A549 (cell line): ENCODE measurements at regions not wholly inside any gene's neighbourhood (a gene's known extent, or its start where the extent isn't known, plus 50 kb on each side); places are given as distances from the start of the nearest gene placed in this dataset.
A peak's percentile ranks its signal among the peaks of the same experiment; 100 is the strongest.

Experiments
- ATAC-seq, 2 experiments: fragments of 200-7000 bp in 1 of 2; fragments of >200 bp in 1 of 2; cut with Nextera tagmentation in 1 of 2; cut with Tn5 transposase in 1 of 2; 3 replicates each; pipeline versions ENCODE4 v1.8.0 to v1.9.1; 2018 to 2020; ENCODE audit warnings: mild to moderate bottlenecking in 1 of 2, moderate library complexity in 1 of 2
- CTCF ChIA-PET: fragments of 300-600 bp; sonication (Branson Sonifier 250); formaldehyde crosslinking; extraction: SDS; loops from one replicate; lab custom pipeline; 2021; ENCODE audit warnings: antibody characterized with exemption, inconsistent platforms; lab: Yijun Ruan, JAX
- POLR2A ChIA-PET: fragments of 350-600 bp; formaldehyde crosslinking; extraction: SDS; loops from one replicate; lab custom pipeline; 2021; ENCODE audit warnings: antibody characterized with exemption, inconsistent platforms; lab: Yijun Ruan, JAX
- DNase-seq, 2 experiments: peaks; one replicate each; pipeline versions ENCODE4 v3.0.0 to v3.0.0-alpha.2; 2011 to 2016; ENCODE audit warnings: low read depth in 1 of 2, low spot score in 1 of 2
- FAIRE-seq: peaks from 2 replicates; lab custom pipeline; 2011; peaks lifted over from hg19 to GRCh38; lab: Jason Lieb, UNC
- H3K27ac ChIP-seq, 2 experiments: fragments of >200 bp; sonication (Bioruptor Twin); formaldehyde crosslinking; 3 replicates each; pipeline ENCODE4 v1.5.1; 2016 to 2017
- H3K4me1 ChIP-seq: fragments of >200 bp; sonication (Bioruptor Twin); formaldehyde crosslinking; 3 replicates; pipeline ENCODE4 v1.6.1; 2016
- H3K4me2 ChIP-seq: fragments of >200 bp; sonication (Bioruptor Twin); formaldehyde crosslinking; 3 replicates; pipeline ENCODE4 v1.6.1; 2016
- H3K4me3 ChIP-seq: fragments of >200 bp; sonication (Bioruptor Twin); formaldehyde crosslinking; 3 replicates; pipeline ENCODE4 v1.5.1; 2016
- H3K9me3 ChIP-seq: fragments of >200 bp; sonication (Bioruptor Twin); formaldehyde crosslinking; 3 replicates; pipeline ENCODE4 v1.6.1; 2016
- BCL3 ChIP-seq: fragments of >200 bp; sonication (Bioruptor Twin); formaldehyde crosslinking; IDR thresholded peaks from 3 replicates; pipeline ENCODE4 v1.6.1; 2016
- BHLHE40 ChIP-seq: IDR thresholded peaks from 2 replicates; pipeline ENCODE4 v1.6.1; 2012; ENCODE audit warnings: low read depth, low read length, inconsistent platforms
- CEBPB ChIP-seq, 2 experiments: fragments of >200 bp in 1 of 2; sonication (Bioruptor Twin) in 1 of 2; formaldehyde crosslinking in 1 of 2; IDR thresholded peaks; 2 replicates each; pipeline ENCODE4 v1.6.1; 2012 to 2016
- CHD4 ChIP-seq: fragments of 200-600 bp; sonication (generic); IDR thresholded peaks from 2 replicates; pipeline ENCODE4 v1.6.1; 2016; ENCODE audit warnings: antibody characterized with exemption, mild to moderate bottlenecking, borderline replicate concordance
- E2F6 ChIP-seq: IDR thresholded peaks from 2 replicates; pipeline ENCODE4 v1.6.1; 2012; ENCODE audit warnings: low read depth, borderline replicate concordance
- EHF ChIP-seq: fragments of 250-450 bp; sonication (Bioruptor Pico); IDR thresholded peaks from 2 replicates; pipeline ENCODE4 v1.5.0; 2020; ENCODE audit warnings: mild to moderate bottlenecking
- ESRRA ChIP-seq: fragments of 150-350 bp; IDR thresholded peaks from 2 replicates; pipeline ENCODE4 v1.6.1; 2014; ENCODE audit warnings: mild to moderate bottlenecking, low read length, borderline replicate concordance
- FOSL2 ChIP-seq, 2 experiments: fragments of 450-650 bp in 1 of 2; fragments of >200 bp in 1 of 2; sonication (Bioruptor Twin) in 1 of 2; formaldehyde crosslinking; IDR thresholded peaks; 2 replicates each; pipeline versions ENCODE4 v1.5.0 to v1.6.1; 2016 to 2020; ENCODE audit warnings: mild to moderate bottlenecking in 1 of 2, moderate library complexity in 1 of 2
- FOXS1 ChIP-seq: fragments of 250-450 bp; sonication (Bioruptor Pico); IDR thresholded peaks from 2 replicates; pipeline ENCODE4 v1.5.0; 2020; ENCODE audit warnings: mild to moderate bottlenecking, moderate library complexity
- HEYL ChIP-seq: fragments of 250-450 bp; sonication (Bioruptor Pico); IDR thresholded peaks from 2 replicates; pipeline ENCODE4 v1.8.0; 2021; ENCODE audit warnings: mild to moderate bottlenecking, moderate library complexity
- HOXB5 ChIP-seq: fragments of 250-450 bp; sonication (Bioruptor Pico); IDR thresholded peaks from 2 replicates; pipeline ENCODE4 v1.5.0; 2020; ENCODE audit warnings: mild to moderate bottlenecking, moderate library complexity
- KDM1A ChIP-seq: fragments of 200-600 bp; sonication (generic); IDR thresholded peaks from 2 replicates; pipeline ENCODE4 v1.6.1; 2016; ENCODE audit warnings: low read depth, mild to moderate bottlenecking
- MAFK ChIP-seq: fragments of 450-650 bp; IDR thresholded peaks from 2 replicates; pipeline ENCODE4 v1.6.1; 2014; ENCODE audit not compliant: partially characterized antibody
- MAX ChIP-seq: IDR thresholded peaks from 2 replicates; pipeline ENCODE4 v1.6.1; 2012
- NPAS2 ChIP-seq: fragments of 250-450 bp; sonication (Bioruptor Pico); IDR thresholded peaks from 2 replicates; pipeline ENCODE4 v1.8.0; 2022; ENCODE audit warnings: mild to moderate bottlenecking, moderate library complexity, borderline replicate concordance
- NR3C1 ChIP-seq: fragments of >200 bp; sonication (Bioruptor Twin); formaldehyde crosslinking; IDR thresholded peaks from 3 replicates; pipeline ENCODE4 v1.6.1; 2017
- RARB ChIP-seq: fragments of 250-450 bp; sonication (Bioruptor Pico); IDR thresholded peaks from 2 replicates; pipeline ENCODE4 v1.8.0; 2021; ENCODE audit warnings: mild to moderate bottlenecking, moderate library complexity
- RCOR1 ChIP-seq: fragments of 150-350 bp; IDR thresholded peaks from 2 replicates; pipeline ENCODE4 v1.6.1; 2014; ENCODE audit warnings: antibody characterized with exemption, low read length, low read depth
- RFX5 ChIP-seq: fragments of 450-650 bp; IDR thresholded peaks from 2 replicates; pipeline ENCODE4 v1.7.1; 2014; ENCODE audit warnings: antibody characterized with exemption, mild to moderate bottlenecking, moderate library complexity
- RNF2 ChIP-seq: fragments of 200-600 bp; sonication (generic); IDR thresholded peaks from 2 replicates; pipeline ENCODE4 v1.6.1; 2016; ENCODE audit warnings: low read depth, mild to moderate bottlenecking, antibody characterized with exemption, moderate library complexity, borderline replicate concordance
- SMC3 ChIP-seq: fragments of >200 bp; sonication (Bioruptor Twin); formaldehyde crosslinking; IDR thresholded peaks from 3 replicates; pipeline ENCODE4 v1.6.1; 2018; ENCODE audit warnings: inconsistent platforms
- SREBF2 ChIP-seq: fragments of 450-650 bp; IDR thresholded peaks from 2 replicates; pipeline ENCODE4 v1.6.1; 2014; ENCODE audit warnings: mild to moderate bottlenecking, moderate library complexity
- WGBS: methylation state at CpG from one replicate; pipeline ENCODE4 v1.1.6; 2017; ENCODE audit errors: missing lambda C conversion rate; 5-methylcytosine and 5-hydroxymethylcytosine counted together
- TF ChIP-seq, protein P1 (sequence below): fragments of 150-350 bp; IDR thresholded peaks from 2 replicates; pipeline ENCODE4 v1.6.1; 2014; ENCODE audit warnings: low read depth, mild to moderate bottlenecking, low read length
- TF ChIP-seq, protein P2 (sequence below): fragments of 250-450 bp; sonication (Bioruptor Pico); IDR thresholded peaks from 2 replicates; pipeline ENCODE4 v1.5.0; 2020; ENCODE audit warnings: low read depth, mild to moderate bottlenecking, moderate library complexity

GRCh38 chr17:37838276-37838675 is 85.9 kb upstream of the TBC1D3K start (continued):
- TF ChIP-seq, protein P1, sequence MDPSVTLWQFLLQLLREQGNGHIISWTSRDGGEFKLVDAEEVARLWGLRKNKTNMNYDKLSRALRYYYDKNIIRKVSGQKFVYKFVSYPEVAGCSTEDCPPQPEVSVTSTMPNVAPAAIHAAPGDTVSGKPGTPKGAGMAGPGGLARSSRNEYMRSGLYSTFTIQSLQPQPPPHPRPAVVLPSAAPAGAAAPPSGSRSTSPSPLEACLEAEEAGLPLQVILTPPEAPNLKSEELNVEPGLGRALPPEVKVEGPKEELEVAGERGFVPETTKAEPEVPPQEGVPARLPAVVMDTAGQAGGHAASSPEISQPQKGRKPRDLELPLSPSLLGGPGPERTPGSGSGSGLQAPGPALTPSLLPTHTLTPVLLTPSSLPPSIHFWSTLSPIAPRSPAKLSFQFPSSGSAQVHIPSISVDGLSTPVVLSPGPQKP, result no peak
- TF ChIP-seq, protein P2, sequence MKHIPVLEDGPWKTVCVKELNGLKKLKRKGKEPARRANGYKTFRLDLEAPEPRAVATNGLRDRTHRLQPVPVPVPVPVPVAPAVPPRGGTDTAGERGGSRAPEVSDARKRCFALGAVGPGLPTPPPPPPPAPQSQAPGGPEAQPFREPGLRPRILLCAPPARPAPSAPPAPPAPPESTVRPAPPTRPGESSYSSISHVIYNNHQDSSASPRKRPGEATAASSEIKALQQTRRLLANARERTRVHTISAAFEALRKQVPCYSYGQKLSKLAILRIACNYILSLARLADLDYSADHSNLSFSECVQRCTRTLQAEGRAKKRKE (CRISPR knock-in tag), result no peak
- TF ChIP-seq SMC3 (no peak), NPAS2 (CRISPR knock-in tag) (no peak)
- TF ChIP-seq, all 56 proteins: peak for 0

GRCh38 chr17:37836593-37836992 is 87.6 kb upstream of the TBC1D3K start:
- 95% methylated on average over 2 of the region's 2 CpGs for WGBS
- no peak overlapping the region for H3K4me2 ChIP-seq
- ATAC-seq (no peak), FAIRE-seq (no peak), DNase-seq (no peak)
- POLR2A ChIA-PET, result no interaction called here
- TF ChIP-seq MAFK (peak; percentile 55), SREBF2 (no peak), HEYL (CRISPR knock-in tag) (no peak), EHF (CRISPR knock-in tag) (no peak), SMC3 (no peak), RFX5 (no peak)
- CTCF ChIA-PET, result interaction anchor here (0.6 to 3.6 kb wide), 7 partner anchors 8 to 413 kb away, joined by 3 to 12 read pairs (median 5); partner anchors contain the start of gene HNF1B
- no peak overlapping the region for H3K27ac ChIP-seq
- H3K4me3 ChIP-seq, result no peak overlapping the region
- H3K4me1 ChIP-seq, result no peaks in the 10 kb centered on the region
- no peaks in the 10 kb centered on the region for H3K9me3 ChIP-seq

DNA sequence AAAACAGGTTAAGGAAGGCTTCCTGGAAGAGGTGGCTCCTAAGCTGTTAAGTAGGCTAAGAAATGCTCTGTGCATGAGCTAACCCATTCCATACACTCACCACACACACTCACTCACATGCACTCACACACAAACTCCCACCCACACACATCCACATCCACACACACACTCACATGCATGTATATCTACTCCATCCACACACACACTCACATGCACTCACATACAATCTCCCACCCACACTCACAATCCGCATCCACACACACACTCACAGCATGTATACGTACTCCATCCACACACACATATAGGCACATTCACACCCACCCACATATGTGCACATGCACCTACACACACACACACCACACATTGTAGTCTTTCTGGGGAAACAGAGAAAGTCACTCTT is 89.3 kb upstream of the HNF1B start:
- CTCF ChIA-PET, result interaction anchor here (1.0 to 3.6 kb wide), 5 partner anchors 8 to 183 kb away, joined by 3 to 12 read pairs (median 3); no protein-coding TSS in a partner anchor
- FAIRE-seq, result no peak

More for the DNA sequence above, 89.3 kb upstream of the HNF1B start:
- POLR2A ChIA-PET, result no interaction called here
- no peak for DNase-seq
- TF ChIP-seq BHLHE40 (no peak), EHF (CRISPR knock-in tag) (no peak), KDM1A (no peak), RNF2 (no peak), MAX (no peak), FOXS1 (CRISPR knock-in tag) (no peak), NR3C1 (no peak), CHD4 (no peak), E2F6 (no peak), HOXB5 (CRISPR knock-in tag) (no peak), RARB (CRISPR knock-in tag) (no peak), FOSL2 (IDR thresholded peaks at IDR 0.05) (no peak), FOSL2 (CRISPR knock-in tag; IDR thresholded peaks at IDR 0.05) (no peak), ESRRA (no peak), RCOR1 (no peak), CEBPB (IDR thresholded peaks at IDR 0.05) (no peak), RFX5 (no peak), BCL3 (no peak)
- Histone ChIP-seq H3K4me1 (peaks cover under 1% of the 10 kb centered on the region), H3K9me3 (no peaks in the 10 kb centered on the region), H3K27ac (no peak overlapping the region), H3K4me2 (no peak overlapping the region), H3K4me3 (no peak overlapping the region)
- WGBS, result 97% methylated on average over 2 of the region's 2 CpGs
- ATAC-seq, result no peak
